K562 (cell line): ENCODE measurements at regions not wholly inside any gene's neighbourhood (a gene's known extent, or its start where the extent isn't known, plus 50 kb on each side); places are given as distances from the start of the nearest gene placed in this dataset.

Experiments
- ATAC-seq: fragments of 200-7000 bp; cut with Tn5 transposase; 3 replicates; pipeline ENCODE4 v1.9.1; 2020; ENCODE audit warnings: moderate library complexity
- BruUV-seq: library from RNA; stranded (reverse); fragments of 400-500 nt; replicated peaks from 2 replicates; lab custom pipeline; 2021; lab: Mats Ljungman, UMichigan
- CTCF ChIA-PET: fragments of 300-600 bp; formaldehyde crosslinking; extraction: SDS; loops from one replicate; lab custom pipeline; 2021; ENCODE audit warnings: low intra/inter-chr PET ratio; lab: Yijun Ruan, JAX
- POLR2A ChIA-PET: fragments of 300-600, 350-650 bp; sonication (Branson Sonifier 250); formaldehyde crosslinking; extraction: SDS; loops from one replicate; lab custom pipeline; 2021; ENCODE audit warnings: antibody characterized with exemption, inconsistent platforms; lab: Yijun Ruan, JAX
- DNase-seq, 4 experiments: peaks; one replicate each; pipeline versions ENCODE4 v3.0.0 to v3.0.0-alpha.2; 2011 to 2018; ENCODE audit warnings: low spot score in 3 of 4, mixed read lengths in 3 of 4; ENCODE audit errors: extremely low read depth in 1 of 4
- FAIRE-seq: peaks from 2 replicates; lab custom pipeline; 2011; peaks lifted over from hg19 to GRCh38; lab: Jason Lieb, UNC
- H2AFZ ChIP-seq: 2 replicates; pipeline ENCODE4 v1.6.0; 2011; ENCODE audit warnings: low read depth, low read length, control low read depth, inconsistent platforms
- H3K27ac ChIP-seq: fragments of 200-600 bp; 3 replicates; pipeline ENCODE4 v1.8.0; 2011; ENCODE audit warnings: low read depth, mild to moderate bottlenecking, control low read depth, inconsistent platforms, low read length, moderate library complexity, mixed read lengths; ENCODE audit errors: extremely low read depth
- H3K27me3 ChIP-seq, 2 experiments: fragments of 300-600 bp in 1 of 2; 2 replicates in 1 of 2; 3 replicates in 1 of 2; pipeline versions ENCODE4 v1.6.0 to v1.8.0; 2011; ENCODE audit warnings: inconsistent platforms in 2 of 2, low read length in 2 of 2, mild to moderate bottlenecking in 1 of 2, mixed read lengths in 1 of 2, moderate library complexity in 1 of 2; ENCODE audit not compliant: control insufficient read depth in 2 of 2, insufficient read depth in 2 of 2
- H3K36me3 ChIP-seq: fragments of 300-600 bp; 3 replicates; pipeline ENCODE4 v1.8.0; 2011; ENCODE audit warnings: mild to moderate bottlenecking, low read length, inconsistent platforms; ENCODE audit not compliant: control insufficient read depth, insufficient read depth
- H3K4me1 ChIP-seq, 2 experiments: fragments of 200-600 bp in 1 of 2; replicated peaks in 1 of 2; 2 replicates in 1 of 2; 3 replicates in 1 of 2; pipeline versions ENCODE4 v1.5.1 to v1.8.0; 2011; ENCODE audit warnings: inconsistent platforms in 2 of 2, low read length in 2 of 2, mild to moderate bottlenecking in 1 of 2, mixed read lengths in 1 of 2, moderate library complexity in 1 of 2; ENCODE audit not compliant: control insufficient read depth in 2 of 2, insufficient read depth in 2 of 2
- H3K4me2 ChIP-seq: 2 replicates; pipeline ENCODE4 v1.6.1; 2011; ENCODE audit warnings: low read length, control low read depth, inconsistent platforms, mixed read lengths; ENCODE audit not compliant: insufficient read depth
- H3K4me3 ChIP-seq: fragments of 200-600 bp; sonication (generic), shearing (Covaris generic); 2 replicates; pipeline ENCODE4 v1.5.1; 2016; ENCODE audit warnings: control low read depth, inconsistent platforms
- H3K79me2 ChIP-seq: fragments of 200-600 bp; 3 replicates; pipeline ENCODE4 v1.8.0; 2011; ENCODE audit warnings: low read length, inconsistent platforms; ENCODE audit not compliant: control insufficient read depth, insufficient read depth
- H3K9ac ChIP-seq, 2 experiments: 2 replicates each; pipeline versions ENCODE4 v1.6.0 to v1.6.1; 2011; ENCODE audit warnings: low read depth in 2 of 2, low read length in 2 of 2, control low read depth in 1 of 2, inconsistent platforms in 1 of 2, mild to moderate bottlenecking in 1 of 2, mixed read lengths in 1 of 2; ENCODE audit not compliant: insufficient read depth in 1 of 2
- H3K9me1 ChIP-seq: one replicate; pipeline ENCODE4 v1.6.0; 2011; ENCODE audit warnings: inconsistent platforms, mild to moderate bottlenecking, low read length, moderate library complexity; ENCODE audit not compliant: control insufficient read depth, insufficient read depth
- H3K9me3 ChIP-seq: replicated peaks from 2 replicates; pipeline ENCODE4 v1.5.1; 2011; ENCODE audit warnings: low read depth, low read length, inconsistent platforms; ENCODE audit not compliant: control insufficient read depth, insufficient read depth
- H4K20me1 ChIP-seq: replicated peaks from 2 replicates; pipeline ENCODE4 v1.6.1; 2011; ENCODE audit warnings: low read length, inconsistent platforms, mixed read lengths; ENCODE audit not compliant: control insufficient read depth, insufficient read depth
- CC2D1A ChIP-seq: fragments of 450-650 bp; IDR thresholded peaks from 2 replicates; pipeline ENCODE4 v1.6.1; 2017; ENCODE audit warnings: mild to moderate bottlenecking
- PCBP1 ChIP-seq: fragments of 200-400 bp; formaldehyde crosslinking; IDR thresholded peaks from 2 replicates; pipeline ENCODE4 v1.6.1; 2018; ENCODE audit warnings: mild to moderate bottlenecking, low read depth, low read length; ENCODE audit not compliant: poor library complexity, severe bottlenecking
- YBX1 ChIP-seq: fragments of 450-650 bp; IDR thresholded peaks from 2 replicates; pipeline ENCODE4 v1.7.1; 2016; ENCODE audit warnings: mild to moderate bottlenecking
- ZNF23 ChIP-seq: fragments of 250-450 bp; sonication (Bioruptor Pico); IDR thresholded peaks from 2 replicates; pipeline ENCODE4 v1.4.0; 2020; ENCODE audit warnings: mild to moderate bottlenecking
- ZNF354B ChIP-seq: fragments of 250-450 bp; sonication (Bioruptor Pico); IDR thresholded peaks from 2 replicates; pipeline ENCODE4 v1.4.0; 2020
- ZNF436 ChIP-seq: fragments of 250-450, 450-650 bp; sonication (Bioruptor Pico); formaldehyde crosslinking; IDR thresholded peaks from 2 replicates; pipeline ENCODE4 v1.7.0; 2020; ENCODE audit warnings: mild to moderate bottlenecking
- ZNF644 ChIP-seq: fragments of 200-800 bp; sonication (Bioruptor generic); IDR thresholded peaks from 2 replicates; pipeline ENCODE4 v1.6.1; 2016; ENCODE audit warnings: low read depth, missing genetic modification characterization, missing compliant biosample characterization
- WGBS: fragments of 100-300 bp; shearing (Covaris generic); methylation state at CpG from one replicate; pipeline ENCODE4 v1.1.6; 2016; ENCODE audit warnings: low coverage, mixed read lengths; ENCODE audit not compliant: insufficient coverage; ENCODE audit errors: missing lambda C conversion rate; 5-methylcytosine and 5-hydroxymethylcytosine counted together
- in situ Hi-C: fragments of 300-500 bp; cut with MboI; formaldehyde crosslinking; loops from 4 replicates; pipeline ENCODE4 v1.15.0; 2018; ENCODE audit warnings: inconsistent platforms, mixed read lengths
- intact Hi-C: fragments of 100-400 bp; cut with micrococcal nuclease; formaldehyde crosslinking; loops from 2 replicates; pipeline ENCODE4 v1.14.2; 2022
- TF ChIP-seq, protein P1 (sequence below): fragments of 250-450 bp; sonication (Bioruptor Pico); IDR thresholded peaks from 2 replicates; pipeline ENCODE4 v1.4.0; 2020; ENCODE audit warnings: mild to moderate bottlenecking, moderate library complexity, borderline replicate concordance
- TF ChIP-seq, protein P2 (sequence below), 2 experiments: fragments of 150-350 bp in 1 of 2; IDR thresholded peaks; 2 replicates each; pipeline ENCODE4 v1.6.1; 2012 to 2016; ENCODE audit warnings: low read depth in 2 of 2, low read length in 2 of 2, mild to moderate bottlenecking in 1 of 2, moderate library complexity in 1 of 2

DNA sequence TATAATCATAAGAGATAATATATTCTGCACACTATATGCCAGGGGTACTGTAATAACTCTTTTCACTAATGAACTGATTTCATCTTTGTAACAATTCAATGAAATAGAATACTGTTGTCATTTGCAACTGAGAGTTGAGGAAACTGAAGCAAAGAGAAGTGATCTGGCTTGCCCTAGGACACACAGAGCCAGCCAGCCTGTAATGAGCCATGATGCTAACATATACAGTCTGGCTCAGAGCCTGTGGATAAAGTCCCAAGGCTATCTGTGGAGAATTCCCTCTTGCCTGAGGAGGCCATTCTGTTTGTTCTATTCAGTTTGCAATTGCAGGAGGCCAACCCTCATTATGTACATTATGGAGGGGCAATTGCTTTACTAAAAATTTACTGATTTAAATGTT, 241.3 kb downstream of the CXCL12 start (continued):
- TF ChIP-seq, protein P1, sequence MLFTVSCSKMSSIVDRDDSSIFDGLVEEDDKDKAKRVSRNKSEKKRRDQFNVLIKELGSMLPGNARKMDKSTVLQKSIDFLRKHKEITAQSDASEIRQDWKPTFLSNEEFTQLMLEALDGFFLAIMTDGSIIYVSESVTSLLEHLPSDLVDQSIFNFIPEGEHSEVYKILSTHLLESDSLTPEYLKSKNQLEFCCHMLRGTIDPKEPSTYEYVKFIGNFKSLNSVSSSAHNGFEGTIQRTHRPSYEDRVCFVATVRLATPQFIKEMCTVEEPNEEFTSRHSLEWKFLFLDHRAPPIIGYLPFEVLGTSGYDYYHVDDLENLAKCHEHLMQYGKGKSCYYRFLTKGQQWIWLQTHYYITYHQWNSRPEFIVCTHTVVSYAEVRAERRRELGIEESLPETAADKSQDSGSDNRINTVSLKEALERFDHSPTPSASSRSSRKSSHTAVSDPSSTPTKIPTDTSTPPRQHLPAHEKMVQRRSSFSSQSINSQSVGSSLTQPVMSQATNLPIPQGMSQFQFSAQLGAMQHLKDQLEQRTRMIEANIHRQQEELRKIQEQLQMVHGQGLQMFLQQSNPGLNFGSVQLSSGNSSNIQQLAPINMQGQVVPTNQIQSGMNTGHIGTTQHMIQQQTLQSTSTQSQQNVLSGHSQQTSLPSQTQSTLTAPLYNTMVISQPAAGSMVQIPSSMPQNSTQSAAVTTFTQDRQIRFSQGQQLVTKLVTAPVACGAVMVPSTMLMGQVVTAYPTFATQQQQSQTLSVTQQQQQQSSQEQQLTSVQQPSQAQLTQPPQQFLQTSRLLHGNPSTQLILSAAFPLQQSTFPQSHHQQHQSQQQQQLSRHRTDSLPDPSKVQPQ (CRISPR knock-in tag): no peak
- TF ChIP-seq ZNF23 (CRISPR knock-in tag) (no peak), CC2D1A (no peak)

- H2AFZ ChIP-seq: no peak overlapping the region
- in situ Hi-C loops (no loop called here), intact Hi-C loops (no loop called here)
- POLR2A ChIA-PET: no interaction called here
- no peak overlapping the region for H3K4me2 ChIP-seq
- no TSS peak for BruUV-seq
- CTCF ChIA-PET: no interaction called here
- H3K36me3 ChIP-seq: no peaks in the 10 kb centered on the region
- no peaks in the 10 kb centered on the region for H3K79me2 ChIP-seq
- no peaks in the 10 kb centered on the region for H3K9me3 ChIP-seq
- no peak overlapping the region for H3K27ac ChIP-seq
- H3K9ac ChIP-seq: no peak overlapping the region
- FAIRE-seq: no peak
- no peak for DNase-seq
- no peak overlapping the region for H3K4me3 ChIP-seq
- H3K9me1 ChIP-seq: no peaks in the 10 kb centered on the region
- no peaks in the 10 kb centered on the region for H4K20me1 ChIP-seq
- no peaks in the 10 kb centered on the region for H3K4me1 ChIP-seq
- no peak for ATAC-seq
- under 1% methylated on average over 11 of the region's 11 CpGs for WGBS
- no peaks in the 10 kb centered on the region; a peak in 1 of 5 replicates for H3K27me3 ChIP-seq
- TF ChIP-seq YBX1: no peak
- TF ChIP-seq PCBP1: no peak
- TF ChIP-seq ZNF436 (CRISPR knock-in tag): no peak
- no peak for TF ChIP-seq ZNF644 (tag)
- TF ChIP-seq, protein P2, sequence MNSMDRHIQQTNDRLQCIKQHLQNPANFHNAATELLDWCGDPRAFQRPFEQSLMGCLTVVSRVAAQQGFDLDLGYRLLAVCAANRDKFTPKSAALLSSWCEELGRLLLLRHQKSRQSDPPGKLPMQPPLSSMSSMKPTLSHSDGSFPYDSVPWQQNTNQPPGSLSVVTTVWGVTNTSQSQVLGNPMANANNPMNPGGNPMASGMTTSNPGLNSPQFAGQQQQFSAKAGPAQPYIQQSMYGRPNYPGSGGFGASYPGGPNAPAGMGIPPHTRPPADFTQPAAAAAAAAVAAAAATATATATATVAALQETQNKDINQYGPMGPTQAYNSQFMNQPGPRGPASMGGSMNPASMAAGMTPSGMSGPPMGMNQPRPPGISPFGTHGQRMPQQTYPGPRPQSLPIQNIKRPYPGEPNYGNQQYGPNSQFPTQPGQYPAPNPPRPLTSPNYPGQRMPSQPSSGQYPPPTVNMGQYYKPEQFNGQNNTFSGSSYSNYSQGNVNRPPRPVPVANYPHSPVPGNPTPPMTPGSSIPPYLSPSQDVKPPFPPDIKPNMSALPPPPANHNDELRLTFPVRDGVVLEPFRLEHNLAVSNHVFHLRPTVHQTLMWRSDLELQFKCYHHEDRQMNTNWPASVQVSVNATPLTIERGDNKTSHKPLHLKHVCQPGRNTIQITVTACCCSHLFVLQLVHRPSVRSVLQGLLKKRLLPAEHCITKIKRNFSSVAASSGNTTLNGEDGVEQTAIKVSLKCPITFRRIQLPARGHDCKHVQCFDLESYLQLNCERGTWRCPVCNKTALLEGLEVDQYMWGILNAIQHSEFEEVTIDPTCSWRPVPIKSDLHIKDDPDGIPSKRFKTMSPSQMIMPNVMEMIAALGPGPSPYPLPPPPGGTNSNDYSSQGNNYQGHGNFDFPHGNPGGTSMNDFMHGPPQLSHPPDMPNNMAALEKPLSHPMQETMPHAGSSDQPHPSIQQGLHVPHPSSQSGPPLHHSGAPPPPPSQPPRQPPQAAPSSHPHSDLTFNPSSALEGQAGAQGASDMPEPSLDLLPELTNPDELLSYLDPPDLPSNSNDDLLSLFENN (IDR thresholded peaks at IDR 0.05; ENCODE audit: low read depth in 2 of 2, low read length in 2 of 2): no peak
- no peak for TF ChIP-seq ZNF354B (CRISPR knock-in tag)
Measured at GRCh38 chr10:44132361-44133289, 252.3 kb downstream of the CXCL12 start.
